ENCODE measurements at regions not wholly inside any gene's neighbourhood (a gene's known extent, or its start where the extent isn't known, plus 50 kb on each side); places are given as distances from the start of the nearest gene placed in this dataset. TPM values are rescaled to one million over a fixed set of nuclear protein-coding genes. Genes with fewer than 3 reads are reported as not detected.

DNA sequence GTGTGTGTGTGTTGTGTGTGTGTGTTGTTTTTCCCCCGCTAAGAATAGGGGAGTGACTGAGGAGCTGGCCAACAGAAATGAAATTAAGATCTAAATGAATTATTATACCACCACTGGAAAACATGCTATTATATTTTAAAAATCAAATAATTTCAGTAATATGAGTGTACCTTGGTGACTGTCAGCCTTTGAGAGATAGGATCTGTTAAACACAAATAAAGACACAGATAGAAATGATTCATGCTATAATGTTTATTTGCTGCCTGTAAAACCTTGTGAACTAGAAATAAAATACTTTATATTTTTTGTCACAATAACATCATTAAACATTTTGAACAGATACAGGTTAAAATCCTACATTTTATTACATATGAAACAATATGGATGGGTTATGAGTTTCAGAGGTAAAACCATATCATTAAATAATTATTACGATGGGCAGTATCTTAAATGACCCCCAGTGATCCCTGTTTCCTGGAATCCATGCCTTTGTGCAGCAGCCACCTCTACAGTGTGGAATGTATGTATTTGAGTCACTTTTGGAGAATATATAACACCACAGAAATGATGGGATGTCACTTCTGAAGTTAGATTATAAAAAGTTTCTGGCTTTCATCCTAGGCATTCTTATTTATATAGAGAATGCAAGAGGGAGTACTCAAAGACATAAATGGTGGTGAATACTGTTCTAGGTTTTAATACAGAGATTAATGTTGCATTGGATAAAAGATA, 617.2 kb downstream of the CDH18 start:
- no peak for DNase-seq

DNA sequence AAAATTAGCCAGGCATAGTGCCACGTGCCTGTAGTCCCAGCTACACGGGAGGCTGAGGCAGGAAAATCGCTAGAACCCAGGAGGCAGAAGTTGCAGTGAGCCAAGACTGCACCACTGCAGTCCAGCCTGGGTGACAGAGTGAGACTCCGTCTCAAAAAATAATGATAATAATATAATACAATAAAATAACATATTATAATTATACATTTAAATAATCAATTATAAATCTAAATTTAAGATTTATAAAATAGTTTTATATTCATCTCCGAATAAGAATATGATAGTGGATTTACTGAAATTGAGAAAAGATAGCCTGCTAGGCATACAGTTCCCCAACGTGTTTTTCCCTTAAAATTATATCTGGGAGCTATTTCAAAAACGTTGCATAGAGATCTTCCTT, 599.6 kb downstream of the CDH18 start:
- no peak for DNase-seq

DNA sequence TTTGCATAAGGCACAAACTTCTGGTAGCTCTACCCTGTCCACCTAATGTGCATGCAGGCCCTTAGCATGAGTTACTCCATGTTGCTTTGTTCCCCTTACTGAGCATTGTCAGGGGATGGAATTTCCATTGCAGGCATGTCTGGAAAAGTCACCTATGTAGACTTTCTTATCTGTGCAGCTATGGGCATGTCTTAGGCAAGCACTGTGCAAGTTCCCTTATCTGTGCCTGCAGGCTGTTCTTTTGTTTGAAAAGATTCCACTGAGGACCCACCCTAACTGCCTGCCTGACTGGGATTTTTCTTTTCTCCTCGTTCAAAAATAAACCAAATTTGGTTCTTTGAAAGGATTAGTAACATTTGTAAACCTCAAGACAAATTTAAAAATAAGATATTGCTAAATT, 587.0 kb downstream of the CDH18 start:
- no peak for DNase-seq

DNA sequence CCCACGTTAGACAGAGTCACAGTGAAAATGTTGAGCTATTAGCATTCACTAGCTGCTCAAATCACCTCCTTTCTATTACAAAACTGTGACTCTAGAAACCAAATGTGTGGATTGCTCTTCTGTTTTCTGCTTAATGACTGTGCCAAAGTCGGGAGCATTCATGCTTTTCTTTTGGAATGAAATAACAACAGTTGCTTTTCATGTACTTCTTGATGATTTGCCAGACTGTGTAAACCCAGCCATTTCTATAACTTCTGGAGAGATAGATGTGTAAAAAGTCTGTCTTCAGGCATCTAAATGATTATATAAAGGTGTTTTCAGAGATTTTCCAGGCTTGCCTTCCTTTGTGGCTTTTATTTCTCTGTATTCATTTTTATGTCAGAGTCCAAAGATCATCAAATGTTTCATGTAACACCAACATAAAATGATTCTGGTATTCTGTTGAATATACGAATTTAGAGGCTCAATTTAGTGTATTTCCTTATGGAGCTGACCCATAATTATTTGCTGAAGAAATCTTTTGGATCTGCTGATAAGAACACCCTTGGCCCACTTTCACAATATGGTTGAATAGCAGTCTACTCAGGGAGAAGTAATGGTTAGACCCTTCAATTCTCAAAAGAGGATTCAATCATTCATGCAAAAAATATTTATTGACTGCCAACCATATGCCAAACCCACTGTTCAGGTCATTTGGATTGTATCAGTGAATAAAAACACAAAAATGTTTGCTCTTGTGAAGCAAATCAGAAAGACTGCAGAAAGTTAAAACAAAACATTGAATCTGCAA, 581.2 kb downstream of the CDH18 start:
- DNase-seq: no peak

DNA sequence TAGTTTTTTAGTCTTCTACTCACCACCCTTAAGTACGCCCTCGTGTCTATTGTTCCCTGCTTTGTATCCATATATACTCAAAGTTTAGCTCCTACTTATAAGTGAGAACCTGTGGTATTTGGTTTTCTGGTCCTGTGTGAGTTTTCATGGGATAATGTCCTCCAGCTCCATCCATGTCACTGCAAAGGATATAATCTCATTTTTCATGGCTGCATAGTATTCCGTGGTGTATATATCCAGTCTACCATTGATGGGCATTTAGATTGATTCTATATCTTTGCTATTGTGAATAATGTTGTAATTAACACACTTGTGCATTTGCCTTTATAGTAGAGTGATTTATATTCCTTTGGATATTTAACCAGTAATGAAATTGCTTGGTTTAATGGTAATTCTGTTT, 579.9 kb downstream of the CDH18 start:
- no peak for DNase-seq

DNA sequence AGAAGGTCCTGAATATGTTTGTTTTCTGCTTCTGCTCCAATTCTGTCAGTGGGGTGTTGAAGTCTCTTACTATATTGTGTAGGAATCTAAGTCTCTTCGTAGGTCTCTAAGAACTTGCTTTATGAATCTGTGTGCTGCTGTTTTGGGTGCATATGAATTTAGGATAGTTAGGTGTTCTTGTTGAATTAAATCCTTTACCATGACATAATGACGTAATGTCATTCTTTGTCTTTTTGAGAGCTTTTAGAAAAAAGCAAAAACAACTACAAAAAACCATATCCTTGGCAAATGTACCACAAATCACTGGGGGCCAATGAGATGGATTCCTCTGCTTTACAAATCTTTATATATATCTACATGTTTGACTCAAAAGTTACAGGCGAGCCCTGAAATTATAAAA, 576.1 kb downstream of the CDH18 start:
- no peak for DNase-seq

Small RNA genes lying in the stretch of these regions (small RNA-seq; reads per million reads assigned to genes)
- gene AC025768.1 (ENCODE audit: low replicate concordance): not detected
- not detected for gene RF00017 (ENCODE audit: low replicate concordance)
- gene RF00136 (ENCODE audit: low replicate concordance): 0.57 reads per million, percentile 66 among the genes with 10 or more reads in this experiment
- not detected for gene RN7SL58P (ENCODE audit: low replicate concordance)
